Fibroblast of lung (primary cell): ENCODE measurements at regions not wholly inside any gene's neighbourhood (a gene's known extent, or its start where the extent isn't known, plus 50 kb on each side); places are given as distances from the start of the nearest gene placed in this dataset.

Experiments
- EZH2 ChIP-seq: IDR thresholded peaks from 2 replicates; pipeline ENCODE4 v1.5.1; 2012; ENCODE audit warnings: low read length, control low read depth, mild to moderate bottlenecking; ENCODE audit errors: missing control alignments
- TF ChIP-seq, protein P1 (sequence below), 2 donors: IDR thresholded peaks in 1 of 2; conservative IDR thresholded peaks in 1 of 2; 1 replicate in 1 of 2; 2 replicates in 1 of 2; pipeline ENCODE4 v1.5.1; 2011 to 2012; ENCODE audit warnings: low read length in 2 of 2, control low read depth in 1 of 2, inconsistent platforms in 1 of 2, low read depth in 1 of 2, mild to moderate bottlenecking in 1 of 2

DNA sequence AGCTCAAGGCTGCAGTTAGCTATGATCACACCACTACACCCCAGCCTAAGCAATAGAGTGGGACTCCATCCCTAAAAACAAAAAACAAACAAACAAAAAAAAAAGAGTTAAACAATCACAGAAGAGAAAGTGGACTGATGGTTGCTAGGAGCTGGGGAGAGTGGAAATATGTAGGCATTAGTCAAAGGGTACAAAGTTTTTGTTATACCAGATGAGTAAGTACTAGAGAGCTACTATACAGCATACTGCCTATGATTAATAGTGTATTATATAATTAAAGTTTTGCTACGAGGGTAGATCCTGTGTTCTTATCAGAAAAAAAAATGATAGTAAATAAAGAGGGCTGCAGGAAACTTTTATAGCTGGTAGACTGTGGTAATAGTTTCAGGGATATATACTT, 538.6 kb downstream of the ELAVL2 start:
- TF ChIP-seq, protein P1, sequence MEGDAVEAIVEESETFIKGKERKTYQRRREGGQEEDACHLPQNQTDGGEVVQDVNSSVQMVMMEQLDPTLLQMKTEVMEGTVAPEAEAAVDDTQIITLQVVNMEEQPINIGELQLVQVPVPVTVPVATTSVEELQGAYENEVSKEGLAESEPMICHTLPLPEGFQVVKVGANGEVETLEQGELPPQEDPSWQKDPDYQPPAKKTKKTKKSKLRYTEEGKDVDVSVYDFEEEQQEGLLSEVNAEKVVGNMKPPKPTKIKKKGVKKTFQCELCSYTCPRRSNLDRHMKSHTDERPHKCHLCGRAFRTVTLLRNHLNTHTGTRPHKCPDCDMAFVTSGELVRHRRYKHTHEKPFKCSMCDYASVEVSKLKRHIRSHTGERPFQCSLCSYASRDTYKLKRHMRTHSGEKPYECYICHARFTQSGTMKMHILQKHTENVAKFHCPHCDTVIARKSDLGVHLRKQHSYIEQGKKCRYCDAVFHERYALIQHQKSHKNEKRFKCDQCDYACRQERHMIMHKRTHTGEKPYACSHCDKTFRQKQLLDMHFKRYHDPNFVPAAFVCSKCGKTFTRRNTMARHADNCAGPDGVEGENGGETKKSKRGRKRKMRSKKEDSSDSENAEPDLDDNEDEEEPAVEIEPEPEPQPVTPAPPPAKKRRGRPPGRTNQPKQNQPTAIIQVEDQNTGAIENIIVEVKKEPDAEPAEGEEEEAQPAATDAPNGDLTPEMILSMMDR (conservative IDR thresholded peaks at IDR 0.05 in 1 of 2, IDR thresholded peaks at IDR 0.05 in 1 of 2; ENCODE audit: low read depth in 1 of 2, low read length in 2 of 2) = no peak
- no peak for TF ChIP-seq EZH2
